ENCODE measurements at regions not wholly inside any gene's neighbourhood (a gene's known extent, or its start where the extent isn't known, plus 50 kb on each side); places are given as distances from the start of the nearest gene placed in this dataset.

GRCh38 chr14:22386924-22387775, 201.9 kb downstream of the DAD1 start:
- TF ChIP-seq EZH2 (IDR thresholded peaks at IDR 0.05; ENCODE audit: low read length, unreplicated experiment) (no peak), CTCF (conservative IDR thresholded peaks at IDR 0.05; ENCODE audit: low read depth, low read length) (peak; percentile 91), EZH2phosphoT487 (IDR thresholded peaks at IDR 0.05; ENCODE audit: borderline replicate concordance, low read length) (no peak)
